HG02678 (cell line): ENCODE measurements at regions not wholly inside any gene's neighbourhood (a gene's known extent, or its start where the extent isn't known, plus 50 kb on each side); places are given as distances from the start of the nearest gene placed in this dataset.
"Not testable (repeated sequence)": the region's sequence is repeated elsewhere in the genome, so short reads cannot be mapped to it uniquely, and the experiment has no call there.

Source experiments
- ATAC-seq: cut with Tn5 transposase; IDR thresholded peaks from one replicate; pipeline ENCODE4 v1.9.1; 2021; ENCODE audit warnings: mild to moderate bottlenecking, moderate library complexity; ENCODE audit not compliant: unreplicated experiment

DNA sequence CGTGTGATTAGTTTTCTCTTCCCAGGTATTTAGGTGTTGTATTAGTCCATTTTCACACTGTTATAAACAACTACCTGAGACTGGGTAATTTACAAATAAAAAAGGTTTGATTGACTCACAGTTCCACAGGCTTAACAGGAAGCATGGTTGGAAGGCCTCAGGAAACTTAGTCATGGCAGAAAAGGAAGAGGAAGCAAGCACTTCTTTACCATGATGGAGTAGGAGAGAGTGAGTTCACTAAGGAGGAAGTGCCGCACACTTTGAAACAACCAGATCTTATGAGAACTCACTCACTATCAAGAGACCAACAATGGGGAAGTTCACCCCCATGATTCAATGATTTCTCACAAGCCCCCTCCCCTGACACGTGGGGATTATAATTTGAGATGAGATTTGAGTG, 1343.7 kb upstream of the GOT2 start:
- no peak for ATAC-seq

DNA sequence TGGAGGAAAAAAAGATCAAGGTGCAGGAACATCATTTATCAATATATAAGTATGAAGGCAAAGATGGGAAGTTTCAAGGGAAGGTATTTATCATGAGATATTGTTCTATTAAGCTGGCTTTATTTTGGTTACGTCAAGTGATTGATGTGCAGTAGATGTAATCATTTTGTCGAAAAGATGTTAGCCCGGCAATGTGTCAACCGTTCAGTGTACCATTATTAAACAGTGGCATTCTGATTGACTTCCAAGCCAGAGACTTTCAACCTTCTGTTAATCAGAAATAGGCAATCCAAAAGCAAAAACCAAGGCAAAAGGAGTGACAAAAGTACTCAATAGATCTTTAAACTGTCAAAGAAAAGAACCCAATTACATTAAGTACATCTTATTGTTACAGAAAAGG, 1340.3 kb upstream of the GOT2 start:
- ATAC-seq = no peak

DNA sequence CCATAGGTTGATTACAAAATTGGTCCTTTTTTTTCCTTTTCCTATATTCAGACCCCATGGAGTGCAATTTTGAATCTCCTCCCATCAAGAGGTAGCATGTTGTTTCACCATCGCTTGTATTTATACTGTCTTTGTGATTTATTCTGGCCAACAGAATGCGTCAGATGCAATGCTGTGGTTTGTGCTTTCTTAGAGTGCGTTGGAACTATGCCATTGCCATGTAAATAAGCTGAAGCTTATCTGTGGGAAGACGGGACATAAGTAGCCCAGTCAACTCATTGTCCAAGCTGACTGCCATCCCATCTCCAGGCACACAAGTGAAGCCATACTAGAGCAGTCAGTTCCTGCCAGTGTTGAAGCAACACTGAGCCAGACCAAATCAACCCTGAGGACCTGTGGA, 1339.3 kb upstream of the GOT2 start:
- ATAC-seq = no peak

GRCh38 chr16:60064026-60064425, 1329.9 kb upstream of the GOT2 start:
- no peak for ATAC-seq

DNA sequence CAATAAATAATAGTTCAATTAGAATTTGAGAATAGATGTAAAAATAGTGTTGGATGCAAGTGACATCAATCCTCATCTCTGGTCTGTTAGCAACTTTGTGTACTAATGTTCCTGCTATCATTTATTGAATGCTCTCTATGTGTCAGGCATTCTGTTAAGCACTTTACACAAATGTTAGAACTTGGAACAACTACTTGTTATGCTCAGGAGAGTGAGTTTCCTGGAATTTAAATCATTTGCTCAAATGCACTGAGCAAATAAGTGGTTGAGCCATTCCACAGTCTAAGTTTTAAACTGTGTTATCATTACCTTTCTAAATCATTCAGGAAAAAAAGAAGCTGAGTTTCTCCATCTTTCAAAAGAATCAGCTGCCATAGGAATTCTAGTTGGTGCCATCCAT, 1327.3 kb upstream of the GOT2 start:
- ATAC-seq = no peak

- ATAC-seq = no peak
Observed at GRCh38 chr16:60060731-60061130, 1326.6 kb upstream of the GOT2 start.

GRCh38 chr16:60059141-60059540, 1325.0 kb upstream of the GOT2 start:
- ATAC-seq = no peak

GRCh38 chr16:60041671-60042070, 1307.6 kb upstream of the GOT2 start:
- ATAC-seq = no peak

- no peak for ATAC-seq
Observed at GRCh38 chr16:60031740-60032139, 1297.6 kb upstream of the GOT2 start.

GRCh38 chr16:60027351-60027750, 1293.2 kb upstream of the GOT2 start:
- ATAC-seq = no peak

- no peak for ATAC-seq
Observed at GRCh38 chr16:60013076-60013475, 1279.0 kb upstream of the GOT2 start.

DNA sequence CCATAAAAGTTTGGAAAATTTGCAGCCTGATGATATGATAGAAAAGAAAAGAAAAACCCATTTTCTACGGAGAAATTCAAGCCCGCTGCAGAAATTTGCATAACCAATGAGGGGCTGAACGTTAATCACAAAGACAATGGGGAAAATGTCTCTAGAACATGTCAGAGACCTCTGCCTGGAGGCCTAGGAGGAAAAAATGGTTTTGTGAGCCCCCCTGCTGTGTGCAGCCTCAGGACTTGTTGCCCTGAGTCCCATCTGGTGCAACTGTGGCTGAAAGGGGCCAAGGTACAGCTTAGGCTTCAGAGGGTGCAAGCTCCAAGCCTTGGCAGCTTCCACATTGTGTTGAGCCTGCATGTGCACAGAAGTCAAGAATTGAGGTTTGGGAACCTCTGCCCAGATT, 1267.4 kb upstream of the GOT2 start:
- ATAC-seq = no peak

GRCh38 chr16:59997706-59998105, 1263.6 kb upstream of the GOT2 start:
- no peak for ATAC-seq

DNA sequence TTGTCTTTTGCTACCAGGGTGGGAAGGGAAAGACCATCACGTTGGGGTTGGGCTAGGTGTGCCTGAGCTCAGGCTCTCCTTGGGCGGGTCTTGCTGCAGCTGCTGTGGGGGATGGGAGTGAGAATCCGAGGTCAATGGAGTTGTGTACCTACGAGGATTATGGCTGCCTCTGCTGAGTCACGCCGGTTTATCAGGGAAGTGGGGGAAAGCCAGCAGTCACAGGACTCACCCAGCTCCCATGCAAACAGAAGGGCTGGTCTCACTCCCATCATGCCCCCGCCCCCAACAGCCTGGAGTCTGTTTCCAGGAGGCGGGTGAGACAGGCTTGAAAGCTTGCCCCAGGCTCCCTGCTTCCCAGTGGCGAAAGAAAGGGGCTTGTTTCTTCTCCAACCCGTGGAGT, 1259.0 kb upstream of the GOT2 start:
- no peak for ATAC-seq

DNA sequence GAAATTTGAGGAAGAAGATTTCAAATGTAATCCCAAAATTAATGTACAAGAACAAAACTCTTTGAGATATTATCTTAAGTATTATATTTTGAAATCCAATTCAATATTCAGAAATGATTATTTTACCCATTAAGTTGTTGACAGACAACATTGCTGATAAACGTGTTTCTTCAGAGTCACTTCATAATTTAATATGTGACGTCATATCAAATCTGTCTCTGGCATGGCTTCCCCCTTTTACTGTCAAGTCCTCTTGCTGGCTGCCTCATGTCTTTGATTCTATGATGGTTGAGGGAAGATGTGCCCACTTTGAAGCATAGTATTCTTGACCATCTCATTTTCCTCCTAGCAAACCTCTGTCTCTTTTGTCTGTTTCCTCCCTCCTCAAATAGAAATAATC, 1257.1 kb upstream of the GOT2 start:
- no peak for ATAC-seq

GRCh38 chr16:59988591-59988990, 1254.5 kb upstream of the GOT2 start:
- no peak for ATAC-seq

DNA sequence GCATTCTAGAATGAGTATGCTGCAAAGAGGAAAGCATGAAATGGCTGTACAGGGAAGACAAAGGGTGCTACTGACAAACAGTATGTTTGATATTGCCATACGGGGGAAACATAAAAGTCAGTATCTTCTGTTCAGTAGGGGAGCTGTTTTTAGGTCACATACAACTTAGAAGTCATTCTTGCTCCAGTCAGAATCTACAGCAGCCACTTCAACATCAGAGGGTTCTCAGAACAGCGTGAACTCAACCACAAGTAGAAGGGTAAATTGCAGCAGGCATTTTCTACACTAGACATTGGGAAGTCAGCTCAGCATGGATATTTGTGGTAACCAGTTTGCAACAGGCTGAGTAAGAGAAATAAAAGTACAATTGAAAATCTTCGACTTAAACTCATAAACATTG, 1241.8 kb upstream of the GOT2 start:
- no peak for ATAC-seq

- no peak for ATAC-seq
Observed at GRCh38 chr16:59973966-59974365, 1239.8 kb upstream of the GOT2 start.

GRCh38 chr16:59971264-59971663, 1237.1 kb upstream of the GOT2 start:
- no peak for ATAC-seq

DNA sequence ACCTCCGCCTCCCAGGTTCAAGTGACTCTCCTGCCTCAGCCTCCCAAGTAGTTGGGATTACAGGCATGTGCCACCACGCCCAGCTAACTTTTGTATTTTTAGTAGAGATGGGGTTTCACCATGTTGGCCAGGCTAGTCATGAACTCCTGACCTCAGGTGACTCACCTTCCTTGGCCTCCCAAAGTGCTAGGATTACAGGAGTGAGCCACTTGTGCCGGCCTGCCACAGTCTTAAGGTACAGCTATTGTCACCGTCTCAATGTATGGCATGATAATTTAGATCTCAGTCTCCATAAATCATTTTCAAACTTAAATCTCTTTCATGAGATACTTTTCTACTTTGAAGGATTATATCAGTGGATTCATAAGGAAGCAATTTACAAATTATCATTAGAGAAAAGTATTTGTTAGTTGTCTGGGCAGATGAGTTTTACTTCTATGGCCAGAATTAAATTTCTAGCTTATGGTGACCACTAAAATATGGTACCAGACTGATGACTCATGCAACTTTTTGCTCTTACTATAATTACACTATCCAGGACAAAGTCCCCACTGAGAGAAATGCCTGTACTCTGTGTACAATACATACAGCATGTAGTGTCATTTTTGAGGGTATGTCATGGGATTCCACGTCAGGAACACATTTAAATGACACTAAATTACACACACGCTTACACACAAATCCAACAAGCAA, 1230.3 kb upstream of the GOT2 start:
- no peak for ATAC-seq

- ATAC-seq = no peak
Observed at GRCh38 chr16:59959311-59959710, 1225.2 kb upstream of the GOT2 start.

DNA sequence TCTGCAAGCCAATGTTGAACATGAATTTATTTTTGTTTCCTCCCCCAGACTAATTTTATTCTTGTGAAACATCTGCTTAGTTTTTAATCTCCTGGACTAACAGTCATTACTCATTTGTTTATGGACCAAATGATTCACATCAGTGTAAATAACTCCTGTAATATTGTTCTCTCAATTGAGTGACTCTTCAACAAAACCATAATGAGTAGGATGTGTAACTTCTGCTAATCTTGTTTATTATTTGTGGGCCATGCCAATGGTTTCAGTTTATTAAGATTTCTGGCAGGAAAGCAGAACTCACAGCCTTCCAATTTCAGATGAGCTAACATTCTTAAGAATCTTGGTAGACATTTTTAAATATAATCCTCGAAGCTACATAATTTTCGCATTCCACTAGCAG, 1216.3 kb upstream of the GOT2 start:
- no peak for ATAC-seq

- not testable (repeated sequence) for ATAC-seq
Observed at GRCh38 chr16:59944041-59944440, 1209.9 kb upstream of the GOT2 start.
